GM12878 (cell line): ENCODE measurements at regions not wholly inside any gene's neighbourhood (a gene's known extent, or its start where the extent isn't known, plus 50 kb on each side); places are given as distances from the start of the nearest gene placed in this dataset.

Experiments
- ATAC-seq: fragments of 200-7000 bp; cut with Tn5 transposase; 3 replicates; pipeline ENCODE4 v1.9.1; 2020; ENCODE audit warnings: mild to moderate bottlenecking, moderate library complexity
- BruUV-seq: library from RNA; stranded (reverse); fragments of 400-500 nt; replicated peaks from 2 replicates; lab custom pipeline; 2021; lab: Mats Ljungman, UMichigan
- CTCF ChIA-PET: fragments of 300-600 bp; sonication (Branson Sonifier 250); formaldehyde crosslinking; extraction: SDS; loops from one replicate; lab custom pipeline; 2021; ENCODE audit warnings: inconsistent platforms; lab: Yijun Ruan, JAX
- POLR2A ChIA-PET: fragments of 350-600 bp; formaldehyde crosslinking; extraction: SDS; loops from one replicate; lab custom pipeline; 2021; ENCODE audit warnings: inconsistent platforms; lab: Charles Lee
- RAD21 ChIA-PET: fragments of 300-600 bp; sonication (Branson Sonifier 250); formaldehyde crosslinking; loops from one replicate; lab custom pipeline; 2023; ENCODE audit warnings: antibody characterized with exemption; ENCODE audit not compliant: unreplicated experiment; lab: Charles Lee
- SMC1A ChIA-PET: fragments of 300-600 bp; sonication (Branson Sonifier 250); formaldehyde crosslinking; loops from one replicate; lab custom pipeline; 2023; ENCODE audit not compliant: unreplicated experiment, uncharacterized antibody; lab: Charles Lee
- DNase-seq: peaks from one replicate; pipeline ENCODE4 v3.0.0-alpha.2; 2011; ENCODE audit warnings: low read depth, low spot score
- FAIRE-seq: peaks from 3 replicates; lab custom pipeline; 2011; peaks lifted over from hg19 to GRCh38; lab: Jason Lieb, UNC
- H2AFZ ChIP-seq: 2 replicates; pipeline ENCODE4 v1.6.0; 2011; ENCODE audit warnings: low read depth, low read length, control low read depth; ENCODE audit not compliant: control insufficient read depth
- H3K27ac ChIP-seq: 2 replicates; pipeline ENCODE4 v1.5.1; 2011; ENCODE audit warnings: control low read depth; ENCODE audit not compliant: control insufficient read depth, insufficient read depth
- H3K27me3 ChIP-seq, 2 experiments: replicated peaks in 1 of 2; 2 replicates each; pipeline versions ENCODE4 v1.6.0 to v1.6.1; 2011; ENCODE audit warnings: low read length in 1 of 2; ENCODE audit not compliant: control insufficient read depth in 2 of 2, insufficient read depth in 2 of 2
- H3K36me3 ChIP-seq, 2 experiments: 2 replicates each; pipeline ENCODE4 v1.5.1; 2011; ENCODE audit warnings: low read length in 1 of 2; ENCODE audit not compliant: control insufficient read depth in 2 of 2, insufficient read depth in 2 of 2
- H3K4me1 ChIP-seq: 2 replicates; pipeline ENCODE4 v1.6.1; 2011; ENCODE audit warnings: mild to moderate bottlenecking, low read length, moderate library complexity, mixed read lengths; ENCODE audit not compliant: control insufficient read depth, insufficient read depth
- H3K4me2 ChIP-seq: 2 replicates; pipeline ENCODE4 v1.6.0; 2011; ENCODE audit warnings: control low read depth; ENCODE audit not compliant: control insufficient read depth, insufficient read depth
- H3K4me3 ChIP-seq: fragments of 200-600 bp; sonication (generic); 2 replicates; pipeline ENCODE4 v1.5.1; 2016
- H3K79me2 ChIP-seq: 2 replicates; pipeline ENCODE4 v1.6.0; 2011; ENCODE audit warnings: low read length; ENCODE audit not compliant: control insufficient read depth, insufficient read depth
- H3K9ac ChIP-seq: 2 replicates; pipeline ENCODE4 v1.8.0; 2011; ENCODE audit warnings: low read length, control low read depth, mixed read lengths; ENCODE audit not compliant: control insufficient read depth, insufficient read depth
- H3K9me3 ChIP-seq: replicated peaks from 3 replicates; pipeline ENCODE4 v1.5.1; 2011; ENCODE audit warnings: mild to moderate bottlenecking, low read length; ENCODE audit not compliant: control insufficient read depth, insufficient read depth
- H4K20me1 ChIP-seq: 2 replicates; pipeline ENCODE4 v1.6.0; 2011; ENCODE audit not compliant: control insufficient read depth, insufficient read depth
- CBFB ChIP-seq: IDR thresholded peaks from 2 replicates; pipeline ENCODE4 v1.6.1; 2016; ENCODE audit warnings: antibody characterized with exemption, low read depth
- CEBPZ ChIP-seq: fragments of 150-350 bp; IDR thresholded peaks from 2 replicates; pipeline ENCODE4 v1.6.1; 2016; ENCODE audit warnings: low read depth, low read length
- ELK1 ChIP-seq: IDR thresholded peaks from 2 replicates; pipeline ENCODE4 v1.6.1; 2012; ENCODE audit warnings: low read depth, low read length, improper control_type of control experiment
- POU2F2 ChIP-seq: IDR thresholded peaks from 3 replicates; pipeline ENCODE4 v1.6.1; 2011; ENCODE audit warnings: low read depth, mild to moderate bottlenecking, low read length, borderline replicate concordance
- RB1 ChIP-seq: fragments of 450-650 bp; formaldehyde crosslinking; IDR thresholded peaks from 2 replicates; pipeline ENCODE4 v1.6.1; 2017; ENCODE audit warnings: mild to moderate bottlenecking, borderline replicate concordance
- RFX5 ChIP-seq: IDR thresholded peaks from 2 replicates; pipeline ENCODE4 v1.6.1; 2011; ENCODE audit warnings: low read depth, low read length, improper control_type of control experiment
- SMAD1 ChIP-seq: fragments of 450-650 bp; IDR thresholded peaks from 2 replicates; pipeline ENCODE4 v1.6.1; 2018; ENCODE audit warnings: mild to moderate bottlenecking, low read depth; ENCODE audit not compliant: partially characterized antibody
- STAT3 ChIP-seq: IDR thresholded peaks from 2 replicates; pipeline ENCODE4 v1.6.1; 2011; ENCODE audit warnings: low read depth, low read length, improper control_type of control experiment
- ZNF384 ChIP-seq: IDR thresholded peaks from 2 replicates; pipeline ENCODE4 v1.6.1; 2012; ENCODE audit warnings: low read depth, mild to moderate bottlenecking, low read length, improper control_type of control experiment, borderline replicate concordance
- ZNF687 ChIP-seq: fragments of 450-650 bp; IDR thresholded peaks from 2 replicates; pipeline ENCODE4 v1.6.1; 2017; ENCODE audit warnings: mild to moderate bottlenecking, moderate library complexity
- WGBS: methylation state at CpG from one replicate; pipeline ENCODE4 v1.1.6; 2016; ENCODE audit warnings: low lambda C conversion rate; ENCODE audit not compliant: insufficient replicate concordance, insufficient coverage; ENCODE audit errors: missing lambda C conversion rate; 5-methylcytosine and 5-hydroxymethylcytosine counted together
- in situ Hi-C: fragments of 300-500 bp; cut with MboI; formaldehyde crosslinking; loops from 9 replicates; pipeline ENCODE4 v1.14.3; 2018; ENCODE audit warnings: mixed read lengths
- intact Hi-C: fragments of 100-400 bp; cut with micrococcal nuclease; formaldehyde crosslinking; loops from one replicate; pipeline ENCODE4 v1.14.2; 2022; ENCODE audit not compliant: unreplicated experiment

- TF ChIP-seq ZNF384 (no peak), CBFB (no peak), ELK1 (no peak), POU2F2 (no peak), RFX5 (no peak), SMAD1 (no peak), STAT3 (no peak)
- TF ChIP-seq, all 136 proteins: peak for 0
These were observed 669.0 kb downstream of the PRELID2 start (continued) for GRCh38 chr5:145166110-145166509.

- Histone ChIP-seq H3K4me2 (no peak overlapping the region), H3K79me2 (no peaks in the 10 kb centered on the region), H3K27me3 (no peaks in the 10 kb centered on the region; a peak in 1 of 4 replicates), H3K27ac (no peak overlapping the region), H3K36me3 (no peaks in the 10 kb centered on the region), H2AFZ (no peak overlapping the region), H3K4me3 (no peak overlapping the region), H3K9me3 (no peaks in the 10 kb centered on the region), H3K9ac (no peak overlapping the region), H4K20me1 (no peaks in the 10 kb centered on the region), H3K4me1 (no peaks in the 10 kb centered on the region)
- no peak for DNase-seq
- TF ChIP-seq ZNF687 (no peak), CEBPZ (no peak), RB1 (no peak)
- no peak for FAIRE-seq
- in situ Hi-C loops (no loop called here), intact Hi-C loops (no loop called here)
- no TSS peak for BruUV-seq
- WGBS = 1% methylated on average over 3 of the region's 3 CpGs
- ChIA-PET CTCF (interaction anchor here (0.7 kb wide), 1 partner anchor 131 kb away, joined by 3 read pairs; no protein-coding TSS in a partner anchor), RAD21 (no interaction called here), POLR2A (no interaction called here), SMC1A (no interaction called here)
- no peak for ATAC-seq
These were observed 671.3 kb downstream of the PRELID2 start for GRCh38 chr5:145163876-145164275.
